HG03558 (cell line): ENCODE measurements at regions not wholly inside any gene's neighbourhood (a gene's known extent, or its start where the extent isn't known, plus 50 kb on each side); places are given as distances from the start of the nearest gene placed in this dataset.
"Not testable (repeated sequence)": the region's sequence is repeated elsewhere in the genome, so short reads cannot be mapped to it uniquely, and the experiment has no call there.

Experiments
- ATAC-seq: cut with Tn5 transposase; IDR thresholded peaks from one replicate; pipeline ENCODE4 v1.9.1; 2021; ENCODE audit warnings: moderate number of reproducible peaks; ENCODE audit not compliant: unreplicated experiment; ENCODE audit errors: extremely low read depth

DNA sequence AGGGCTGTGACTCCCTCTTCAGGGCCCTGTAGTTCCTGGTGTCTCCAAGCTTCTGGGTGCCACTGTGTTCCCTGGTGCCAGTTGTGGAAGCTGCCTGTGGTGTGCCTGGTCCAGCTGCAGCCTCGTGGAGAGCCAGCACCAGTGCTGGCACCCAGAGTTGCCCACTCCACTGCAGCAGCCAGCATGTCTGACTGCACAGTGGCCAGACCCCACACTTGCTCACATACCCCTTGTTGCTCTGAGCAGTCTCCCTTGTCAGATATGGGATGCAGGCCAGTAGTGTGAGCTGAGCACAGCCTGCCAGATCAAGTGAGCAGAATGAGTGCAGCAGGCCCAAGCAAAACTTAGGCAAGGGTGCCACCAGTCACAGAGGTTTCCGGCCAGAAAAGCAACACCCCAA, 108.6 kb downstream of the ZMAT1 start:
- ATAC-seq = no peak

DNA sequence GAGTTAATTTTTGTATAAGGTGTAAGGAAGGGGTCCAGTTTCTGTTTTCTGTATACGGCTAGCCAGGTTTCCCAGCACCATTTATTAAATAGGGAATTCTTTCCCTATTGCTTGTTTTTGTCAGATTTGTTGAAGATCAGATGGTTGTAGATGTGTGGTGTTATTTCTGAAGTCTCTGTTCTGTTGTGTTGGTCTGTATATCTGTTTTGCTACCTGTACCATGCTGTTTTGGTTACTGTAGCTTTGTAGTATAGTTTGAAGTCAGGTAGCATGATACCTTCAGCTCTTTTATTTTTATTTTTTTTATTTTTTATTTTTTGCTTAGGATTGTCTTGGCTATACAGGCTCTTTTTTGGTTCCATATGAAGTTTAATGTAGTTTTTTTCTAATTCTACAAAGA, 114.1 kb downstream of the ZMAT1 start:
- not testable (repeated sequence) for ATAC-seq

GRCh38 chrX:101813200-101813599, 118.6 kb downstream of the ZMAT1 start:
- no peak for ATAC-seq

DNA sequence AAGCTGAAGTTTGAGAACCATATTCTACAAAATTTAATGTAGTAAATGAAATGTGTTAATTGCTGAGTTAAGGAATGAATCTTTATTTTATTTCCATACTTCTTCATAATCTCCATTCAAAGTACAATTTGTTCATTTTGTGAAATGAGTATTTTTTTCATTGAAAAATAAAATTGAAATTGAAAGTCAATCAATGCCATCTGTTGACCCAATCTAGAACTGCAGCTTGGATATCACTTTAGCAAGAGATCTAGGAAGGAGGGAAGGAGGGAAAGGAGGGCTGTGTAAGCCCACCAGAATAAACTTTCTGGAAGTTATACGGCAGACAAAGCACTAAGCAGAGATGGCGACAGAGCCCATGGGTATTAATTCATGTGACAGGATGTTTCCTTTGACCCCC, 128.4 kb downstream of the ZMAT1 start:
- no peak for ATAC-seq

- peak; percentile 99 for ATAC-seq
These were observed 132.4 kb downstream of the ZMAT1 start for GRCh38 chrX:101799387-101799786.

DNA sequence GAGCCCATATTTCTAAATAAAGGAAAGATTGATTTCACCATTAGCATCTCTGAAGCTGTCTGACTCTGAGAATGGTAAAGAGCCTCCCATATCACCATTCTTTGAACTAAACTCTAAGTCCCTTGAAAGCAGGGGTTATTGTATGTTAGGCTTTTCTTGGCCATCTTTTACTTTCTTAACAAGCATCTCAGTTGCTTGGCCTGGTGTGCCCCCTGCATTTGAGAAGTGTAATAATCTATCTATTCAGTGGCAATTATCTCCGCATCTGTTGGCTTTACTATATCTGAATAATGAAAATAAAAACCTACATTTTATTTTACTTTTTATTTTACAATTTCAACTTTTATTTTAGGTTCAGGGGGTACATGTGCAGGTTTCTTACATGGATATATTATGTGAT, 128.3 kb upstream of the ARMCX2 start:
- no peak for ATAC-seq

- no peak for ATAC-seq
These were observed 125.5 kb upstream of the ARMCX2 start for GRCh38 chrX:101785142-101785541.

DNA sequence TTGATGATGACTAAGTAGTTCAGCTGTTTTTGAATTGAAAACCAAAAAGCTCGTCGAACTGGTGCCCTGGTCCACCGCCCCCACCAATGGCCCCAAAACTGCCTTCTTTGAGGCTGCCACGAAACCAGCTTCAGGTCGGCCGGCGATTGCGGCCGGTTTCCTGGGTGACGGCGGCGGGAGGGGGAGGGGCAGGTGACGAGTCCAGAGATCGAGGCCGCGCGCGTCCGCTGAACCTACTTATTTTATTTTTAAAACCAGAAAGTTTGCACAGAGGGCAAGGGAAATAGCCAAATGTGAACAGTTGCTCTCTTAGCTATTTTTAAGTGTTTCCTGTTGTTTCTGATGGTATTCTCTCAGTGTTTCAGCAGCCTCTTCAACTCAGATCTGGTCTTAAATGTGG, 120.8 kb upstream of the ARMCX2 start:
- ATAC-seq = not testable (repeated sequence)

- peak; percentile 99 for ATAC-seq
These were observed 114.7 kb upstream of the ARMCX2 start for GRCh38 chrX:101774340-101774739.

DNA sequence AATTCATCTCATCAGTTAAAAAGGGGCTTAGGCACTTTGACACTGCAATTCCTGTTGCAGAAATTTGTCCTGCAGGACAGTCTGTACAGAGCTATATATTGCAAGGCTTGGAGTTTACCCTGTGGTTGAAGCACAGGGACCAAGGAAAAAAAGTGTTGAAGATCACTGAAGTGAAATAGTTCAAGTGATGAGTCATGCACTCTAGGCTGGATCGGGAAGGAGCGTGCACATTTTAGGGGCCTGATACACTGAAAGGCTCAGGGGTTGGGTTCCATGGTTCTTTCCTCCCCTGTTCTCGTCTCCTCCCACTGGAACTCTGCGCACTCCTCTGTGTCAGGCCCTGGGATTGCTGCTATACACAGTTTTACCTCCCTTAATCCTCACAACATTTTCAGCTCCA, 104.9 kb upstream of the ARMCX2 start:
- no peak for ATAC-seq

DNA sequence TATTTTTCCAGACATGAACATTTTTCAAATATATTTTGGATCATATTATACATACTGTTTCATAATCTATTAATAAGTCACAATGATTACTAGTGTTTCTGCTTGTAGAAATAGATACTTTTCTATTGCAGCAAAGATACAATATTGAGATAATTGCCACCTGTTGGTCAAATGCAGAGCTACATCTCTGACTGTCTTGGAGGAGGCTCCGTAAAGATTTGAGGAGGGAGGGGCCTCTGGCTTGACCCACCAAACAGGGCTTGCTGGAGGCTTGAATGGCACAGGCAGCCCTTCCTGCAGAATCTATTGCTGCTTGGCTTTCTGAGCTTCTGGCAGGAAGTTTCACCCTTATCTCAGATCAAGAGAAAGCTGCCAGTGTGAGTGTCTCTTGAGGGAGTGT, 99.3 kb upstream of the ARMCX2 start:
- ATAC-seq = peak; percentile 65

- no peak for ATAC-seq
These were observed 91.1 kb upstream of the ARMCX2 start for GRCh38 chrX:101750744-101751143.

DNA sequence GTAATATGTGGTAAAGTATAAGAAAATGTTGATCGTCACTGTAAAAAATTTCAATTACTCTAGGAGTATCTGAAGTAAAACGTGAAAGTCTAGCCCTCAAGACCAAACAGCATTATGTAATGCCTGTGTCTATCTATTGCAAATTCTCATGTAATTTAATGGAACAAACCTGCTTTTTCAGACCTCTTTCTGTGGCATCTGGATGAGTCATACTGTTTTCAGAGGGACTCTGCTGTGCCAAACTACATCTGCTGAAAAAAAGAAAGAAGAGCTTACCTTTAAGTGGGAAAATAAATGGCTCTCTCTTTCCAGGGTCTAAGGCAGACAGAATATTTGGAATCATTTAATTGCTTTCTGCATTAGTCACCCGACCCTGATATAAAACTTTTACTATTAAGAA, 89.8 kb upstream of the ARMCX2 start:
- ATAC-seq = no peak

DNA sequence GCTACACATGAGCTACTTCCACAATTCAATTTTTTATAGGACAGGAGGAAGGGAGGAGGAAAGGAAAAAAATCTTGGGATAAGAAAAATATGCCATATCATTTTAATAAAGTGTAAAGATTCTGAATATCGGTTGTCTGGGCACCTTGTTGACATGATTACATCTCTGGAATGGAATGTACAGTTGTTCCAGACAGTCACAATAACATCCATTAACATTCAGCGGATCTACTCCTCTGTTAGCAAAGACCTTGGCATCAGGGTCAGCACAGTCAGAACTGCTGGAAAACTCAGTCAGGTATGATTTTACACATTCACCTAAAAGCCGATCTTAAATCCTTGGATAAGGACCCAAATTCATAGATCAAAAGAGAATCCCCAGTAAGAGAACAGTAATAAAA, 85.4 kb upstream of the ARMCX2 start:
- no peak for ATAC-seq

GRCh38 chrX:101744085-101744484, 84.4 kb upstream of the ARMCX2 start:
- no peak for ATAC-seq

GRCh38 chrX:101740642-101741041, 81.0 kb upstream of the ARMCX2 start:
- ATAC-seq = no peak

- ATAC-seq = not testable (repeated sequence)
These were observed 79.2 kb upstream of the ARMCX2 start for GRCh38 chrX:101738867-101739266.

GRCh38 chrX:101738411-101738810, 78.8 kb upstream of the ARMCX2 start:
- not testable (repeated sequence) for ATAC-seq

DNA sequence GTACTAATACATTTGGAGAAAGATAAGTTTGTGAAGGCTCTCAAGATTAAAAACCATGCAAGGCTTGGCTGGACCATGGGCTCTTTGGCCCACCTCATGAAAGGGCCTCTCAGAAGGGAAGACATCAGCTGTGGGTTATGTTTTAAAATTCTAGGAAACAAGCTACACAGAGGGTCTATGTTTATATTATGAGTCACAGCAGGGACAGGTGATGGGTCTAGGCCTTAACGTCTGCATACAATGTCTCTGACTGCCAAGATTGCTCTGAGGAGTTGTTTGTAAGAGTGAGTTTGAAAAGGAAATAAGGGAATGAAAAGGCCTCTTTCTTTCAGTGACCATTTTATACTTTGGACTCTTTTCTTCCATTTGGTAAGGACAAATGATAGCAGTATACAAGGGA, 77.0 kb upstream of the ARMCX2 start:
- ATAC-seq = no peak

DNA sequence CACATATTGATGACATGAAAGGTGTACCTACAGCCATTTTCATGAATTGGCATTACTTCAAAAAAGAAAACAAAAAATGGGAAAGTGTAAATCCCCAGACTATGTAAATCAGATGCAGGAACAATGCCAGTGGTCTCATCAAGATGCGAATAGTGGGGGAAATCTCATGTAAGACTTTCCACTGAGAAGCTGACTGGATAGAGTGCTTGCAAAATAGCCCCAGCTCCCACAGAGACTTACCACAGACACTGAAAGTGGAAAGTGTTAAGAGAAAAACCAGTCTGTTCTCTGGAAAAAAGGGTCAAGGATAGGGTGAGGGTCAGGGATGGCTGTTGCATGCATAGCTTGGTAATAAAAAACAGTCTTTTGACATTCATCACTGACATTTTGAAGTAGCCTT, 73.2 kb upstream of the ARMCX2 start:
- ATAC-seq = no peak

GRCh38 chrX:101729986-101730385, 70.3 kb upstream of the ARMCX2 start:
- no peak for ATAC-seq
